HepG2 (cell line): ENCODE measurements at regions not wholly inside any gene's neighbourhood (a gene's known extent, or its start where the extent isn't known, plus 50 kb on each side); places are given as distances from the start of the nearest gene placed in this dataset.

Experiments used
- ATAC-seq: fragments of 200-7000 bp; cut with Tn5 transposase; 3 replicates; pipeline ENCODE4 v1.9.1; 2020; ENCODE audit warnings: mild to moderate bottlenecking, moderate library complexity
- BruUV-seq: library from RNA; stranded (reverse); fragments of 400-500 nt; replicated peaks from 2 replicates; lab custom pipeline; 2021; lab: Mats Ljungman, UMichigan
- CTCF ChIA-PET: fragments of 300-600 bp; formaldehyde crosslinking; extraction: SDS; loops from one replicate; lab custom pipeline; 2021; ENCODE audit warnings: low total read pairs, inconsistent platforms, low intra/inter-chr PET ratio; lab: Yijun Ruan, JAX
- POLR2A ChIA-PET: fragments of 350-600 bp; sonication (Branson Sonifier 250); formaldehyde crosslinking; loops from one replicate; lab custom pipeline; 2020; ENCODE audit warnings: antibody characterized with exemption, inconsistent platforms; lab: Yijun Ruan, JAX
- DNase-seq: peaks from one replicate; pipeline ENCODE4 v3.0.0-alpha.2; 2015; ENCODE audit warnings: low spot score
- FAIRE-seq: peaks from 3 replicates; lab custom pipeline; 2011; peaks lifted over from hg19 to GRCh38; lab: Jason Lieb, UNC
- H2AFZ ChIP-seq: one replicate; pipeline ENCODE4 v1.6.1; 2011; ENCODE audit warnings: low read length, inconsistent platforms
- H3K27ac ChIP-seq: fragments of 300-600 bp; 3 replicates; pipeline ENCODE4 v1.8.0; 2011; ENCODE audit warnings: mixed run types, mild to moderate bottlenecking, mixed read lengths, low read length, inconsistent platforms; ENCODE audit not compliant: insufficient read depth; ENCODE audit errors: extremely low read length
- H3K27me3 ChIP-seq, 2 experiments: fragments of 200-600 bp in 1 of 2; 2 replicates in 1 of 2; 3 replicates in 1 of 2; pipeline versions ENCODE4 v1.6.0 to v1.8.0; 2011; ENCODE audit warnings: low read length in 2 of 2, mild to moderate bottlenecking in 2 of 2, moderate library complexity in 2 of 2, inconsistent platforms in 1 of 2; ENCODE audit not compliant: insufficient read depth in 2 of 2, control insufficient read depth in 1 of 2
- H3K36me3 ChIP-seq, 2 experiments: fragments of 200-600 bp in 1 of 2; replicated peaks in 1 of 2; 2 replicates in 1 of 2; 3 replicates in 1 of 2; pipeline versions ENCODE4 v1.5.1 to v1.8.0; 2011; ENCODE audit warnings: low read length in 2 of 2, inconsistent platforms in 1 of 2; ENCODE audit not compliant: insufficient read depth in 2 of 2, control insufficient read depth in 1 of 2
- H3K4me1 ChIP-seq: 2 replicates; pipeline ENCODE4 v1.5.1; 2012; ENCODE audit warnings: low read length, inconsistent platforms; ENCODE audit not compliant: insufficient read depth
- H3K4me2 ChIP-seq: 2 replicates; pipeline ENCODE4 v1.6.0; 2011; ENCODE audit warnings: low read depth, low read length, inconsistent platforms
- H3K4me3 ChIP-seq, 3 experiments: fragments of 200-600 bp in 1 of 3; sonication (generic), shearing (Covaris generic) in 1 of 3; replicated peaks in 1 of 3; 2 replicates each; pipeline ENCODE4 v1.5.1; 2011 to 2016; ENCODE audit warnings: low read length in 3 of 3, inconsistent platforms in 2 of 3, low read depth in 2 of 3, mild to moderate bottlenecking in 2 of 3, control low read depth in 1 of 3, mixed read lengths in 1 of 3; ENCODE audit not compliant: insufficient read depth in 1 of 3
- H3K79me2 ChIP-seq: one replicate; pipeline ENCODE4 v1.6.1; 2011; ENCODE audit warnings: low read length, inconsistent platforms; ENCODE audit not compliant: insufficient read depth
- H3K9ac ChIP-seq: 2 replicates; pipeline ENCODE4 v1.6.0; 2011; ENCODE audit warnings: mild to moderate bottlenecking, low read depth, low read length, inconsistent platforms; ENCODE audit not compliant: insufficient read depth
- H3K9me3 ChIP-seq: 2 replicates; pipeline ENCODE4 v1.5.1; 2012; ENCODE audit warnings: mild to moderate bottlenecking, low read length
- H4K20me1 ChIP-seq: 2 replicates; pipeline ENCODE4 v1.6.0; 2011; ENCODE audit warnings: inconsistent platforms, mild to moderate bottlenecking, low read length, moderate library complexity; ENCODE audit not compliant: insufficient read depth
- ARHGAP35 ChIP-seq: sonication (generic); formaldehyde crosslinking; IDR thresholded peaks from 2 replicates; pipeline ENCODE4 v1.9.0; 2022; ENCODE audit warnings: mild to moderate bottlenecking, inconsistent platforms, moderate library complexity, missing genetic modification reagents, borderline replicate concordance
- KLF16 ChIP-seq, 2 experiments: sonication (generic) in 1 of 2; formaldehyde crosslinking in 1 of 2; IDR thresholded peaks; 2 replicates each; pipeline versions ENCODE4 v1.6.1 to v1.8.0; 2016 to 2023; ENCODE audit warnings: missing genetic modification reagents in 2 of 2, missing compliant biosample characterization in 1 of 2
- NBN ChIP-seq: fragments of 450-650 bp; conservative IDR thresholded peaks from 2 replicates; pipeline ENCODE4 v1.6.1; 2017
- NFE2 ChIP-seq: sonication (generic); formaldehyde crosslinking; IDR thresholded peaks from 2 replicates; pipeline ENCODE4 v1.4.0; 2020; ENCODE audit warnings: missing genetic modification reagents
- RARA ChIP-seq: IDR thresholded peaks from 2 replicates; pipeline ENCODE4 v1.6.1; 2016; ENCODE audit warnings: missing genetic modification reagents, missing compliant biosample characterization
- REL ChIP-seq: sonication (generic); formaldehyde crosslinking; conservative IDR thresholded peaks from 2 replicates; pipeline ENCODE4 v1.8.0; 2022; ENCODE audit warnings: mild to moderate bottlenecking, missing genetic modification reagents, moderate library complexity
- RXRB ChIP-seq: IDR thresholded peaks from 2 replicates; pipeline ENCODE4 v1.6.1; 2016; ENCODE audit warnings: borderline replicate concordance, missing genetic modification reagents, missing compliant biosample characterization
- SETDB1 ChIP-seq: sonication (generic); formaldehyde crosslinking; IDR thresholded peaks from 2 replicates; pipeline ENCODE4 v1.5.1; 2020; ENCODE audit warnings: missing genetic modification reagents, mild to moderate bottlenecking, borderline replicate concordance
- TAF15 ChIP-seq: fragments of 200-400 bp; formaldehyde crosslinking; IDR thresholded peaks from one replicate; pipeline ENCODE4 v1.6.1; 2018; ENCODE audit warnings: mild to moderate bottlenecking, low read depth, low read length; ENCODE audit not compliant: poor library complexity, severe bottlenecking
- TBP ChIP-seq: sonication (generic); formaldehyde crosslinking; IDR thresholded peaks from 2 replicates; pipeline ENCODE4 v1.5.0; 2020; ENCODE audit warnings: missing genetic modification reagents
- UBTF ChIP-seq: sonication (generic); formaldehyde crosslinking; IDR thresholded peaks from 2 replicates; pipeline ENCODE4 v1.4.0; 2020; ENCODE audit warnings: mild to moderate bottlenecking, missing genetic modification reagents
- XRCC5 ChIP-seq: fragments of 200-400 bp; formaldehyde crosslinking; optimal IDR thresholded peaks from 2 replicates; pipeline ENCODE3; 2017; ENCODE audit warnings: mild to moderate bottlenecking, low read length
- ZNF333 ChIP-seq: sonication (generic); formaldehyde crosslinking; IDR thresholded peaks from 2 replicates; pipeline ENCODE4 v1.4.0; 2020; ENCODE audit warnings: mild to moderate bottlenecking, missing genetic modification reagents, borderline replicate concordance
- ZNF510 ChIP-seq: sonication (generic); formaldehyde crosslinking; IDR thresholded peaks from 2 replicates; pipeline ENCODE4 v1.4.0; 2020; ENCODE audit warnings: low read depth, mild to moderate bottlenecking, missing genetic modification reagents
- ZNF563 ChIP-seq: sonication (generic); formaldehyde crosslinking; IDR thresholded peaks from 2 replicates; pipeline ENCODE4 v1.8.0; 2022; ENCODE audit warnings: mild to moderate bottlenecking, moderate library complexity, missing genetic modification reagents
- ZNF747 ChIP-seq: sonication (generic); formaldehyde crosslinking; IDR thresholded peaks from 2 replicates; pipeline ENCODE4 v1.8.1; 2023; ENCODE audit warnings: missing genetic modification reagents, mild to moderate bottlenecking, borderline replicate concordance
- ZNF775 ChIP-seq: sonication (generic); formaldehyde crosslinking; IDR thresholded peaks from 2 replicates; pipeline ENCODE4 v1.4.0; 2020; ENCODE audit warnings: missing genetic modification reagents, mild to moderate bottlenecking, moderate library complexity, borderline replicate concordance
- in situ Hi-C: cut with HindIII; loops from 2 replicates; pipeline ENCODE4 v1.10.0; 2017; ENCODE audit warnings: low pct_unique_long_range_greater_than_20kb; ENCODE audit not compliant: extremely low pct_ligation_motif_present
- intact Hi-C: fragments of 100-400 bp; cut with micrococcal nuclease; formaldehyde crosslinking; loops from one replicate; pipeline ENCODE4 v1.10.0; 2022; ENCODE audit not compliant: unreplicated experiment
- TF ChIP-seq, protein P1 (sequence below): sonication (generic); formaldehyde crosslinking; conservative IDR thresholded peaks from 2 replicates; pipeline ENCODE4 v1.5.0; 2020; ENCODE audit warnings: missing genetic modification reagents

DNA sequence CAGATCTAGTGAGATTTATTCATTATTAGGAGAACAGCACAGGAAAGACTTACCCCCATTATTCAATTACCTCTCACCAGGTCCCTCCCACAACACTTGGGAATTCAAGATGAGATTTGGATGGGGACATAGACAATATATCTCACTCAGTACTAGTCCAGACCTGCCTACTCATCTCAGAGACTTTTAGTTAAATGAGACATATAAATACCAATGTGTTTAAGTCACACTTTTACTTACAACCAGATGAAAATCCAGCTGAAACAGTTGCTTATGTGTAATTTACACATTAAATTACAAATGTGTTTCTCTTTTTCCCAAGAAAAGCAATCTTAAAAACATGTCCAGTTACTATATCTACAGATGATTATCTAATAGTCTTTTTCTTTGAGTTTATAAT, 1145.6 kb downstream of the KCNT2 start:
- CTCF ChIA-PET: no interaction called here

More for the DNA sequence above, 1145.6 kb downstream of the KCNT2 start:
- in situ Hi-C loops: no loop called here
- Histone ChIP-seq H3K4me2 (no peak overlapping the region), H3K79me2 (no peaks in the 10 kb centered on the region), H3K27me3 (no peaks in the 10 kb centered on the region), H3K4me1 (no peaks in the 10 kb centered on the region), H3K36me3 (no peaks in the 10 kb centered on the region), H3K4me3 (no peak overlapping the region), H3K9me3 (no peaks in the 10 kb centered on the region), H2AFZ (no peak overlapping the region), H4K20me1 (no peaks in the 10 kb centered on the region), H3K9ac (no peak overlapping the region), H3K27ac (no peak overlapping the region)
- ATAC-seq (no peak), FAIRE-seq (no peak), DNase-seq (no peak)
- intact Hi-C loops: no loop called here
- POLR2A ChIA-PET: no interaction called here
- TF ChIP-seq ZNF747 (CRISPR knock-in tag): no peak
- no peak for TF ChIP-seq TAF15
- TF ChIP-seq ZNF333: no peak
- TF ChIP-seq, protein P1, sequence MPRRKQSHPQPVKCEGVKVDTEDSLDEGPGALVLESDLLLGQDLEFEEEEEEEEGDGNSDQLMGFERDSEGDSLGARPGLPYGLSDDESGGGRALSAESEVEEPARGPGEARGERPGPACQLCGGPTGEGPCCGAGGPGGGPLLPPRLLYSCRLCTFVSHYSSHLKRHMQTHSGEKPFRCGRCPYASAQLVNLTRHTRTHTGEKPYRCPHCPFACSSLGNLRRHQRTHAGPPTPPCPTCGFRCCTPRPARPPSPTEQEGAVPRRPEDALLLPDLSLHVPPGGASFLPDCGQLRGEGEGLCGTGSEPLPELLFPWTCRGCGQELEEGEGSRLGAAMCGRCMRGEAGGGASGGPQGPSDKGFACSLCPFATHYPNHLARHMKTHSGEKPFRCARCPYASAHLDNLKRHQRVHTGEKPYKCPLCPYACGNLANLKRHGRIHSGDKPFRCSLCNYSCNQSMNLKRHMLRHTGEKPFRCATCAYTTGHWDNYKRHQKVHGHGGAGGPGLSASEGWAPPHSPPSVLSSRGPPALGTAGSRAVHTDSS (CRISPR knock-in tag): no peak
- no peak for TF ChIP-seq ZNF510
- TF ChIP-seq REL: no peak
- TF ChIP-seq NBN: no peak
- TF ChIP-seq KLF16 (CRISPR knock-in tag; IDR thresholded peaks at IDR 0.05): no peak
- no peak for TF ChIP-seq SETDB1
- no peak for TF ChIP-seq TBP (CRISPR knock-in tag)
- no peak for TF ChIP-seq RXRB (CRISPR knock-in tag)
- no peak for TF ChIP-seq ZNF563 (CRISPR knock-in tag)
- TF ChIP-seq ZNF775 (CRISPR knock-in tag): no peak
- TF ChIP-seq ARHGAP35 (CRISPR knock-in tag): no peak
- TF ChIP-seq NFE2 (CRISPR knock-in tag): no peak
- no peak for TF ChIP-seq XRCC5
- no peak for TF ChIP-seq UBTF (CRISPR knock-in tag)
- TF ChIP-seq RARA: no peak
- no TSS peak for BruUV-seq
